Fibroblast of lung (primary cell): ENCODE measurements at regions not wholly inside any gene's neighbourhood (a gene's known extent, or its start where the extent isn't known, plus 50 kb on each side); places are given as distances from the start of the nearest gene placed in this dataset.

Experiments
- CTCF ChIP-seq, 2 donors: IDR thresholded peaks in 1 of 2; conservative IDR thresholded peaks in 1 of 2; 1 replicate in 1 of 2; 2 replicates in 1 of 2; pipeline ENCODE4 v1.5.1; 2011 to 2012; ENCODE audit warnings: low read length in 2 of 2, control low read depth in 1 of 2, inconsistent platforms in 1 of 2, low read depth in 1 of 2, mild to moderate bottlenecking in 1 of 2
- EZH2 ChIP-seq: IDR thresholded peaks from 2 replicates; pipeline ENCODE4 v1.5.1; 2012; ENCODE audit warnings: low read length, control low read depth, mild to moderate bottlenecking; ENCODE audit errors: missing control alignments

GRCh38 chrX:45668686-45669443 lies 468.2 kb upstream of the DIPK2B start:
- TF ChIP-seq CTCF (conservative IDR thresholded peaks at IDR 0.05 in 1 of 2, IDR thresholded peaks at IDR 0.05 in 1 of 2; ENCODE audit: low read depth in 1 of 2, low read length in 2 of 2) (no peak), EZH2 (no peak)
